H1 (cell line): ENCODE measurements at regions not wholly inside any gene's neighbourhood (a gene's known extent, or its start where the extent isn't known, plus 50 kb on each side); places are given as distances from the start of the nearest gene placed in this dataset.

ENCODE experiments used
- CTCF ChIA-PET: fragments of 300-600 bp; sonication (Branson Sonifier 250); formaldehyde crosslinking; loops from one replicate; lab custom pipeline; 2021; ENCODE audit not compliant: partially characterized antibody; lab: Charles Lee
- POLR2A ChIA-PET: fragments of 300-600 bp; sonication (Branson Sonifier 250); formaldehyde crosslinking; loops from one replicate; lab custom pipeline; 2021; ENCODE audit warnings: inconsistent platforms; ENCODE audit not compliant: partially characterized antibody; lab: Charles Lee
- DNase-seq, 2 experiments: peaks; one replicate each; pipeline versions ENCODE4 v3.0.0 to v3.0.0-alpha.2; 2010 to 2022; ENCODE audit warnings: low spot score in 2 of 2, low read depth in 1 of 2, mixed read lengths in 1 of 2
- FAIRE-seq: peaks from 2 replicates; lab custom pipeline; 2011; peaks lifted over from hg19 to GRCh38; lab: Jason Lieb, UNC
- H2AFZ ChIP-seq: 2 replicates; pipeline ENCODE4 v1.8.1; 2012; ENCODE audit warnings: low read length, inconsistent platforms
- H2AK5ac ChIP-seq: 2 replicates; pipeline ENCODE4 v1.6.1; 2013; ENCODE audit warnings: low read depth, low read length
- H2BK120ac ChIP-seq: replicated peaks from 2 replicates; pipeline ENCODE3; 2013; ENCODE audit warnings: low read depth, low read length, inconsistent platforms
- H2BK12ac ChIP-seq: 2 replicates; pipeline ENCODE4 v1.6.1; 2013; ENCODE audit warnings: low read depth, low read length
- H2BK15ac ChIP-seq: 2 replicates; pipeline ENCODE4 v1.6.1; 2013; ENCODE audit warnings: low read length
- H2BK20ac ChIP-seq: 2 replicates; pipeline ENCODE4 v1.6.1; 2013; ENCODE audit warnings: low read length
- H2BK5ac ChIP-seq: 2 replicates; pipeline ENCODE4 v1.6.1; 2013; ENCODE audit warnings: low read depth, low read length
- H3K14ac ChIP-seq: 2 replicates; pipeline ENCODE4 v1.6.1; 2013; ENCODE audit warnings: inconsistent platforms; ENCODE audit not compliant: insufficient read length
- H3K18ac ChIP-seq: 2 replicates; pipeline ENCODE4 v1.6.1; 2013; ENCODE audit warnings: low read length; ENCODE audit errors: extremely low read depth
- H3K23ac ChIP-seq: 2 replicates; pipeline ENCODE4 v1.6.1; 2013; ENCODE audit warnings: inconsistent platforms; ENCODE audit not compliant: insufficient read length
- H3K23me2 ChIP-seq: 2 replicates; pipeline ENCODE4 v1.6.1; 2013; ENCODE audit warnings: low read depth, low read length
- H3K27ac ChIP-seq: 2 replicates; pipeline ENCODE4 v1.6.1; 2011; ENCODE audit warnings: low read depth, low read length, inconsistent platforms
- H3K27me3 ChIP-seq, 4 experiments: replicated peaks in 1 of 4; 1 replicate in 1 of 4; 2 replicates in 3 of 4; pipeline versions ENCODE4 v1.6.1 to v1.8.1; 2011 to 2013; ENCODE audit warnings: low read length in 3 of 4, mild to moderate bottlenecking in 3 of 4, inconsistent platforms in 2 of 4, mixed read lengths in 2 of 4, moderate library complexity in 1 of 4; ENCODE audit not compliant: control insufficient read depth in 3 of 4, insufficient read depth in 3 of 4; ENCODE audit errors: extremely low read depth in 1 of 4
- H3K36me3 ChIP-seq, 4 experiments: 2 replicates each; pipeline versions ENCODE4 v1.6.1 to v1.8.1; 2011 to 2013; ENCODE audit warnings: mild to moderate bottlenecking in 4 of 4, low read length in 3 of 4, moderate library complexity in 2 of 4, control low read depth in 1 of 4, inconsistent platforms in 1 of 4; ENCODE audit not compliant: insufficient read depth in 4 of 4, control insufficient read depth in 2 of 4
- H3K4ac ChIP-seq: replicated peaks from 2 replicates; pipeline ENCODE3; 2013; ENCODE audit warnings: low read length, low read depth, mixed read lengths, inconsistent platforms; ENCODE audit not compliant: insufficient read length
- H3K4me1 ChIP-seq, 4 experiments: replicated peaks in 1 of 4; 1 replicate in 1 of 4; 2 replicates in 3 of 4; pipeline versions ENCODE4 v1.6.1 to v1.8.1; 2011 to 2013; ENCODE audit warnings: low read length in 3 of 4, inconsistent platforms in 2 of 4, mixed read lengths in 1 of 4; ENCODE audit not compliant: insufficient read depth in 4 of 4, control insufficient read depth in 3 of 4
- H3K4me2 ChIP-seq, 2 experiments: 2 replicates each; pipeline versions ENCODE4 v1.6.1 to v1.8.1; 2011 to 2013; ENCODE audit warnings: low read depth in 2 of 2, low read length in 2 of 2, control low read depth in 1 of 2, inconsistent platforms in 1 of 2, mild to moderate bottlenecking in 1 of 2; ENCODE audit not compliant: insufficient read depth in 1 of 2
- H3K4me3 ChIP-seq, 4 experiments: fragments of 200-600, 300-600 bp in 1 of 4; sonication (generic), shearing (Covaris generic), sonication (Bioruptor Twin) in 1 of 4; 2 replicates each; pipeline versions ENCODE4 v1.5.1 to v1.8.1; 2011 to 2016; ENCODE audit warnings: low read length in 4 of 4, low read depth in 3 of 4, control low read depth in 2 of 4, inconsistent platforms in 2 of 4, mild to moderate bottlenecking in 2 of 4, mixed read lengths in 1 of 4, moderate library complexity in 1 of 4; ENCODE audit not compliant: insufficient read depth in 2 of 4; ENCODE audit errors: extremely low read depth in 1 of 4
- H3K56ac ChIP-seq: replicated peaks from 2 replicates; pipeline ENCODE3; 2013; ENCODE audit warnings: low read depth, mild to moderate bottlenecking, mixed read lengths, low read length, inconsistent platforms; ENCODE audit not compliant: insufficient read length
- H3K79me1 ChIP-seq: 2 replicates; pipeline ENCODE4 v1.6.1; 2013; ENCODE audit warnings: low read depth, low read length, control low read depth
- H3K79me2 ChIP-seq, 2 experiments: 2 replicates each; pipeline versions ENCODE4 v1.6.1 to v1.8.1; 2012 to 2013; ENCODE audit warnings: low read length in 2 of 2, mild to moderate bottlenecking in 2 of 2, inconsistent platforms in 1 of 2; ENCODE audit not compliant: insufficient read depth in 2 of 2, control insufficient read depth in 1 of 2
- H3K9ac ChIP-seq, 4 experiments: replicated peaks in 1 of 4; 1 replicate in 1 of 4; 2 replicates in 3 of 4; pipeline versions ENCODE4 v1.6.1 to v1.8.1; 2011 to 2013; ENCODE audit warnings: low read depth in 3 of 4, low read length in 3 of 4, control low read depth in 2 of 4, mild to moderate bottlenecking in 2 of 4, moderate library complexity in 2 of 4, inconsistent platforms in 1 of 4; ENCODE audit errors: extremely low read depth in 1 of 4
- H3K9me3 ChIP-seq, 2 experiments: 2 replicates each; pipeline versions ENCODE4 v1.6.1 to v1.8.1; 2012 to 2013; ENCODE audit warnings: mild to moderate bottlenecking in 2 of 2, moderate library complexity in 2 of 2, control low read depth in 1 of 2, inconsistent platforms in 1 of 2, low read depth in 1 of 2, low read length in 1 of 2, mixed read lengths in 1 of 2; ENCODE audit not compliant: insufficient read depth in 2 of 2
- H4K20me1 ChIP-seq, 2 experiments: replicated peaks in 1 of 2; 2 replicates each; pipeline versions ENCODE3 to v1.8.1; 2011 to 2013; ENCODE audit warnings: inconsistent platforms in 2 of 2, low read length in 2 of 2, mild to moderate bottlenecking in 1 of 2; ENCODE audit not compliant: insufficient read depth in 2 of 2, control insufficient read depth in 1 of 2
- H4K5ac ChIP-seq: 2 replicates; pipeline ENCODE4 v1.6.1; 2013; ENCODE audit warnings: low read length, low read depth, mixed read lengths, inconsistent platforms; ENCODE audit not compliant: insufficient read length
- H4K8ac ChIP-seq: 2 replicates; pipeline ENCODE4 v1.8.0; 2013; ENCODE audit warnings: mild to moderate bottlenecking, moderate library complexity, low read length, inconsistent platforms; ENCODE audit not compliant: insufficient read depth; ENCODE audit errors: extremely low read depth
- H4K91ac ChIP-seq: replicated peaks from 2 replicates; pipeline ENCODE3; 2013; ENCODE audit warnings: low read length, mixed read lengths, inconsistent platforms; ENCODE audit not compliant: insufficient read length
- KDM4A ChIP-seq: IDR thresholded peaks from one replicate; pipeline ENCODE4 v1.7.1; 2012; ENCODE audit warnings: low read depth, mild to moderate bottlenecking, moderate library complexity, low read length, inconsistent platforms; ENCODE audit not compliant: severe bottlenecking

DNA sequence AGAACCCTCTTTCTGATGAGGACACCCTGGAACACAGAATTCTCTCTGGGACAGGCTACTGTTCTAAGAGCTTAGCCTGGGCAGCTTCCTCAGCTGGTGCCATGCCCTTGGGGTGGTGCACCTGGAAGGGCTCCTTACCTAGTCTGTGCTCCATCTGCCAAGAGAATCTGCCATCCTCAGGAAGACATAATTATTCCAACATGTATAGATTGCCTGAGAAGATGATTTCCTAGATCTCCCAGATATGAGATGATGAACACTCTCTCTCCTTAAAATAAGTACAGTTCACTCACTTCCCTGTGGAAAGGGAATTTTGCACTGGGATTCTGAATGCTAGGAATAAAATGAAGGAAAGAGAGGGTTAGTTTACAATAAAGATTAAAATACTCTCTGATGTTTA, 87.6 kb downstream of the NENF start:
- no peaks in the 10 kb centered on the region; the same call in 1 of the 2 replicates for H3K23me2 ChIP-seq
- TF ChIP-seq KDM4A = no peak
- TF ChIP-seq, all 59 proteins: peak for 0
- H4K5ac ChIP-seq = no peak overlapping the region
- H3K4me1 ChIP-seq = peaks cover 0 to 4% (median 3%) of the 10 kb centered on the region in 4 experiments; a peak in 5 of 7 replicates
- no peak overlapping the region for H4K8ac ChIP-seq
- H3K9me3 ChIP-seq = no peaks in the 10 kb centered on the region
- no peak overlapping the region for H2AK5ac ChIP-seq
- H3K4me3 ChIP-seq = no peak overlapping the region
- H3K4ac ChIP-seq = no peak overlapping the region
- no peak overlapping the region for H4K91ac ChIP-seq
- H3K36me3 ChIP-seq = no peaks in the 10 kb centered on the region
- H2BK20ac ChIP-seq = no peak overlapping the region
- peaks cover 0 to 17% (median 9%) of the 10 kb centered on the region in 4 experiments; a peak in 5 of 7 replicates for H3K27me3 ChIP-seq
- ChIA-PET CTCF (interaction anchor here (1.5 to 1.6 kb wide), 2 partner anchors 42 to 70 kb away, joined by 3 to 4 read pairs; no protein-coding TSS in a partner anchor), POLR2A (interaction anchor here (2.8 kb wide), 1 partner anchor 88 kb away, joined by 8 read pairs; the partner anchor contains the start of gene ATF3)
- H4K20me1 ChIP-seq = no peaks in the 10 kb centered on the region
- DNase-seq = no peak
- no peak overlapping the region for H3K18ac ChIP-seq
- no peak overlapping the region for H3K4me2 ChIP-seq
- H2BK15ac ChIP-seq = no peak overlapping the region
- H2BK12ac ChIP-seq = no peak overlapping the region
- no peak overlapping the region for H2BK5ac ChIP-seq
- no peak overlapping the region for H3K23ac ChIP-seq
- H3K79me2 ChIP-seq = no peaks in the 10 kb centered on the region
- no peak overlapping the region for H3K27ac ChIP-seq
- no peak overlapping the region for H2BK120ac ChIP-seq
- FAIRE-seq = no peak
- H3K56ac ChIP-seq = no peak overlapping the region
- no peak overlapping the region for H3K14ac ChIP-seq
- no peaks in the 10 kb centered on the region for H3K79me1 ChIP-seq
- no peak overlapping the region for H3K9ac ChIP-seq
- no peak overlapping the region for H2AFZ ChIP-seq
